H9 (cell line): ENCODE measurements at regions not wholly inside any gene's neighbourhood (a gene's known extent, or its start where the extent isn't known, plus 50 kb on each side); places are given as distances from the start of the nearest gene placed in this dataset.

Source experiments
- DNase-seq: peaks from one replicate; pipeline ENCODE4 v3.0.0-alpha.2; 2017
- H2AFZ ChIP-seq: one replicate; pipeline ENCODE4 v1.6.1; 2013; ENCODE audit warnings: mild to moderate bottlenecking, low read length, control low read depth, moderate library complexity
- H2AK5ac ChIP-seq: 2 replicates; pipeline ENCODE4 v1.6.1; 2013; ENCODE audit warnings: low read length, control low read depth, mixed read lengths; ENCODE audit not compliant: insufficient read length
- H2BK120ac ChIP-seq: one replicate; pipeline ENCODE4 v1.6.1; 2013; ENCODE audit warnings: low read depth, mild to moderate bottlenecking, low read length, control low read depth, inconsistent platforms; ENCODE audit not compliant: poor library complexity, severe bottlenecking
- H2BK12ac ChIP-seq: 2 replicates; pipeline ENCODE4 v1.6.1; 2013; ENCODE audit warnings: low read length, control low read depth, mixed read lengths, low read depth; ENCODE audit not compliant: insufficient read length
- H2BK15ac ChIP-seq: 2 replicates; pipeline ENCODE4 v1.6.1; 2013; ENCODE audit warnings: low read depth, low read length, control low read depth
- H2BK20ac ChIP-seq: one replicate; pipeline ENCODE4 v1.6.1; 2013; ENCODE audit warnings: low read depth, mild to moderate bottlenecking, low read length, control low read depth, inconsistent platforms; ENCODE audit not compliant: poor library complexity, severe bottlenecking
- H2BK5ac ChIP-seq: 2 replicates; pipeline ENCODE4 v1.6.1; 2013; ENCODE audit warnings: low read length, control low read depth, mixed read lengths; ENCODE audit not compliant: insufficient read length
- H3K14ac ChIP-seq: 2 replicates; pipeline ENCODE4 v1.6.1; 2013; ENCODE audit warnings: low read length, control low read depth; ENCODE audit not compliant: insufficient read depth
- H3K18ac ChIP-seq: 2 replicates; pipeline ENCODE4 v1.6.1; 2013; ENCODE audit warnings: low read depth, mild to moderate bottlenecking, mixed read lengths, low read length, control low read depth; ENCODE audit not compliant: insufficient read length
- H3K23ac ChIP-seq: 2 replicates; pipeline ENCODE4 v1.6.1; 2013; ENCODE audit warnings: low read length, control low read depth, mixed read lengths, low read depth; ENCODE audit not compliant: insufficient read length
- H3K23me2 ChIP-seq: 2 replicates; pipeline ENCODE4 v1.6.1; 2013; ENCODE audit warnings: low read depth, mild to moderate bottlenecking, mixed read lengths, low read length, control low read depth; ENCODE audit not compliant: insufficient read length, poor library complexity, severe bottlenecking
- H3K27ac ChIP-seq: 2 replicates; pipeline ENCODE4 v1.5.1; 2013; ENCODE audit warnings: low read length, control low read depth, mixed read lengths, low read depth; ENCODE audit not compliant: insufficient read length
- H3K27me3 ChIP-seq: 2 replicates; pipeline ENCODE4 v1.6.1; 2013; ENCODE audit warnings: low read length, control low read depth, inconsistent platforms; ENCODE audit not compliant: insufficient read depth
- H3K4ac ChIP-seq: 2 replicates; pipeline ENCODE4 v1.6.1; 2013; ENCODE audit warnings: low read depth, mild to moderate bottlenecking, control low read depth, inconsistent platforms, low read length, moderate library complexity
- H3K4me1 ChIP-seq: 2 replicates; pipeline ENCODE4 v1.6.1; 2013; ENCODE audit warnings: low read length, control low read depth, inconsistent platforms; ENCODE audit not compliant: insufficient read depth
- H3K4me2 ChIP-seq: 2 replicates; pipeline ENCODE4 v1.6.1; 2013; ENCODE audit warnings: low read length, control low read depth, mixed read lengths; ENCODE audit not compliant: insufficient read length, insufficient read depth
- H3K56ac ChIP-seq: 2 replicates; pipeline ENCODE4 v1.6.1; 2013; ENCODE audit warnings: low read depth, mild to moderate bottlenecking, mixed read lengths, low read length, control low read depth; ENCODE audit not compliant: insufficient read length
- H3K79me1 ChIP-seq: 2 replicates; pipeline ENCODE4 v1.6.1; 2013; ENCODE audit warnings: low read depth, mild to moderate bottlenecking, moderate library complexity, low read length, control low read depth, inconsistent platforms; ENCODE audit not compliant: insufficient read depth, poor library complexity, severe bottlenecking
- H3K79me2 ChIP-seq: 2 replicates; pipeline ENCODE4 v1.6.1; 2013; ENCODE audit warnings: low read length, control low read depth, inconsistent platforms; ENCODE audit not compliant: insufficient read depth
- H3K9ac ChIP-seq: 2 replicates; pipeline ENCODE4 v1.6.1; 2013; ENCODE audit warnings: low read length, control low read depth, mixed read lengths; ENCODE audit not compliant: insufficient read length; ENCODE audit errors: extremely low read depth
- H3K9me3 ChIP-seq: one replicate; pipeline ENCODE4 v1.6.1; 2013; ENCODE audit warnings: low read depth, low read length, inconsistent platforms; ENCODE audit not compliant: control insufficient read depth
- H3T11ph ChIP-seq: one replicate; pipeline ENCODE4 v1.6.1; 2013; ENCODE audit warnings: mild to moderate bottlenecking, low read length, control low read depth, inconsistent platforms
- H4K20me1 ChIP-seq: one replicate; pipeline ENCODE4 v1.6.1; 2013; ENCODE audit not compliant: control insufficient read depth, insufficient read length, insufficient read depth
- H4K5ac ChIP-seq: 2 replicates; pipeline ENCODE4 v1.6.1; 2013; ENCODE audit warnings: low read depth, mild to moderate bottlenecking, mixed read lengths, low read length, control low read depth; ENCODE audit not compliant: insufficient read length
- H4K8ac ChIP-seq: replicated peaks from 2 replicates; pipeline ENCODE4 v1.6.1; 2013; ENCODE audit warnings: low read length, control low read depth, mixed read lengths, low read depth; ENCODE audit not compliant: insufficient read length
- H4K91ac ChIP-seq: 2 replicates; pipeline ENCODE4 v1.6.1; 2013; ENCODE audit warnings: low read depth, mild to moderate bottlenecking, moderate library complexity, mixed read lengths, low read length, control low read depth; ENCODE audit not compliant: insufficient read length
- H3K27ac Mint-ChIP-seq, 3 experiments: 2 replicates in 2 of 3; 3 replicates in 1 of 3; pipeline ENCODE4 v1.8.0; 2020 to 2021; ENCODE audit warnings: mixed read lengths in 3 of 3, mild to moderate bottlenecking in 1 of 3, moderate library complexity in 1 of 3
- H3K27me3 Mint-ChIP-seq: 2 replicates; pipeline ENCODE4 v1.8.0; 2021; ENCODE audit warnings: low read depth, mild to moderate bottlenecking, moderate library complexity, mixed read lengths
- H3K36me3 Mint-ChIP-seq, 3 experiments: 2 replicates in 2 of 3; 3 replicates in 1 of 3; pipeline ENCODE4 v1.8.0; 2020 to 2021; ENCODE audit warnings: low read depth in 3 of 3, mixed read lengths in 3 of 3; ENCODE audit not compliant: insufficient read depth in 1 of 3
- H3K4me1 Mint-ChIP-seq, 2 experiments: 2 replicates each; pipeline ENCODE4 v1.8.0; 2020; ENCODE audit warnings: mixed read lengths in 2 of 2
- H3K4me3 Mint-ChIP-seq, 2 experiments: 2 replicates in 1 of 2; 3 replicates in 1 of 2; pipeline ENCODE4 v1.8.0; 2020 to 2021; ENCODE audit warnings: mild to moderate bottlenecking in 2 of 2, mixed read lengths in 2 of 2, moderate library complexity in 1 of 2
- H3K9me3 Mint-ChIP-seq, 2 experiments: 2 replicates in 1 of 2; 3 replicates in 1 of 2; pipeline ENCODE4 v1.8.0; 2020; ENCODE audit warnings: mild to moderate bottlenecking in 2 of 2, mixed read lengths in 2 of 2, moderate library complexity in 1 of 2
- WGBS: extraction: QIAGEN DNeasy Blood & Tissue Kit; methylation state at CpG from one replicate; pipeline ENCODE4 v1.1.7; 2013; ENCODE audit warnings: missing lambda C conversion rate, low lambda C conversion rate, mixed read lengths; ENCODE audit not compliant: insufficient read length; ENCODE audit errors: extremely low coverage; 5-methylcytosine and 5-hydroxymethylcytosine counted together
- TF ChIP-seq, protein P1 (sequence below): fragments of 200-600 bp; sonication (generic); conservative IDR thresholded peaks from 3 replicates; pipeline ENCODE4 v1.8.0; 2021; ENCODE audit warnings: antibody characterized with exemption, mild to moderate bottlenecking

GRCh38 chr7:17520941-17521340, 222.5 kb downstream of the AHR start:
- no peak overlapping the region for H2BK12ac ChIP-seq
- Mint-ChIP-seq H3K36me3 (no peaks in the 10 kb centered on the region; a peak in 1 of 7 replicates), H3K4me3 (no peak overlapping the region), H3K27ac (no peak overlapping the region), H3K4me1 (peaks cover 0 to 2% of the 10 kb centered on the region in 2 experiments; a peak in 1 of 4 replicates), H3K9me3 (no peaks in the 10 kb centered on the region), H3K27me3 (no peaks in the 10 kb centered on the region)
- H2AFZ ChIP-seq, result no peak overlapping the region
- no CpG with 5 or more reads among the region's 1 CpG for WGBS
- H2BK120ac ChIP-seq, result no peak overlapping the region
- no peaks in the 10 kb centered on the region for H3K27me3 ChIP-seq
- H3K79me1 ChIP-seq, result no peaks in the 10 kb centered on the region
- no peaks in the 10 kb centered on the region for H3K9me3 ChIP-seq
- no peak overlapping the region for H3K4ac ChIP-seq
- no peak overlapping the region for H3K23ac ChIP-seq
- H3K56ac ChIP-seq, result no peak overlapping the region
- H3K18ac ChIP-seq, result no peak overlapping the region
- TF ChIP-seq, protein P1, sequence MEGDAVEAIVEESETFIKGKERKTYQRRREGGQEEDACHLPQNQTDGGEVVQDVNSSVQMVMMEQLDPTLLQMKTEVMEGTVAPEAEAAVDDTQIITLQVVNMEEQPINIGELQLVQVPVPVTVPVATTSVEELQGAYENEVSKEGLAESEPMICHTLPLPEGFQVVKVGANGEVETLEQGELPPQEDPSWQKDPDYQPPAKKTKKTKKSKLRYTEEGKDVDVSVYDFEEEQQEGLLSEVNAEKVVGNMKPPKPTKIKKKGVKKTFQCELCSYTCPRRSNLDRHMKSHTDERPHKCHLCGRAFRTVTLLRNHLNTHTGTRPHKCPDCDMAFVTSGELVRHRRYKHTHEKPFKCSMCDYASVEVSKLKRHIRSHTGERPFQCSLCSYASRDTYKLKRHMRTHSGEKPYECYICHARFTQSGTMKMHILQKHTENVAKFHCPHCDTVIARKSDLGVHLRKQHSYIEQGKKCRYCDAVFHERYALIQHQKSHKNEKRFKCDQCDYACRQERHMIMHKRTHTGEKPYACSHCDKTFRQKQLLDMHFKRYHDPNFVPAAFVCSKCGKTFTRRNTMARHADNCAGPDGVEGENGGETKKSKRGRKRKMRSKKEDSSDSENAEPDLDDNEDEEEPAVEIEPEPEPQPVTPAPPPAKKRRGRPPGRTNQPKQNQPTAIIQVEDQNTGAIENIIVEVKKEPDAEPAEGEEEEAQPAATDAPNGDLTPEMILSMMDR, result no peak
- no peaks in the 10 kb centered on the region for H3K79me2 ChIP-seq
- no peak overlapping the region for H3K4me2 ChIP-seq
- H3K9ac ChIP-seq, result no peak overlapping the region
- no peak overlapping the region for H2BK5ac ChIP-seq
- H2AK5ac ChIP-seq, result no peak overlapping the region
- no peak overlapping the region for H2BK15ac ChIP-seq
- no peak overlapping the region for H2BK20ac ChIP-seq
- no peak for DNase-seq
- H3T11ph ChIP-seq, result no peak overlapping the region
- no peaks in the 10 kb centered on the region for H4K20me1 ChIP-seq
- H4K5ac ChIP-seq, result no peak overlapping the region
- H4K91ac ChIP-seq, result no peak overlapping the region
- no peak overlapping the region for H3K27ac ChIP-seq
- H3K14ac ChIP-seq, result no peak overlapping the region
- H3K4me1 ChIP-seq, result no peaks in the 10 kb centered on the region
- H4K8ac ChIP-seq, result no peak overlapping the region
- H3K23me2 ChIP-seq, result no peaks in the 10 kb centered on the region
